GM23338 (cell line): ENCODE measurements at regions not wholly inside any gene's neighbourhood (a gene's known extent, or its start where the extent isn't known, plus 50 kb on each side); places are given as distances from the start of the nearest gene placed in this dataset.
A peak's percentile ranks its signal among the peaks of the same experiment; 100 is the strongest.

Experiments used
- ATAC-seq: fragments of 200-7000 bp; cut with Tn5 transposase; 3 replicates; pipeline ENCODE4 v1.9.1; 2020
- DNase-seq: peaks from one replicate; pipeline ENCODE4 v3.0.0-alpha.2; 2015; ENCODE audit warnings: low spot score
- H2AFZ ChIP-seq: fragments of 200-600 bp; sonication (generic); 2 replicates; pipeline ENCODE4 v1.8.0; 2016; ENCODE audit warnings: antibody characterized with exemption, mild to moderate bottlenecking, moderate library complexity
- H3F3A ChIP-seq: fragments of 200-600 bp; sonication (generic); replicated peaks from 2 replicates; pipeline ENCODE4 v1.8.0; 2017; ENCODE audit warnings: antibody characterized with exemption, mixed run types, low read depth
- H3K27ac ChIP-seq: fragments of 200-600 bp; sonication (generic); 2 replicates; pipeline ENCODE4 v1.6.1; 2016; ENCODE audit warnings: low read depth
- H3K27me3 ChIP-seq: fragments of 200-600 bp; sonication (generic); 2 replicates; pipeline ENCODE4 v1.8.0; 2016; ENCODE audit warnings: mild to moderate bottlenecking, mixed run types, moderate library complexity; ENCODE audit not compliant: insufficient read depth
- H3K36me3 ChIP-seq: fragments of 200-600 bp; sonication (generic); 2 replicates; pipeline ENCODE4 v1.8.0; 2016; ENCODE audit warnings: mild to moderate bottlenecking; ENCODE audit not compliant: insufficient read depth
- H3K4me1 ChIP-seq: fragments of 200-600 bp; sonication (generic); 2 replicates; pipeline ENCODE4 v1.8.0; 2016; ENCODE audit warnings: mild to moderate bottlenecking, moderate library complexity; ENCODE audit not compliant: insufficient read depth
- H3K4me2 ChIP-seq: fragments of 200-600 bp; sonication (generic); 2 replicates; pipeline ENCODE4 v1.7.1; 2017; ENCODE audit warnings: mixed run types
- H3K4me3 ChIP-seq: fragments of 200-600 bp; sonication (generic); 2 replicates; pipeline ENCODE4 v1.6.1; 2016; ENCODE audit warnings: mixed run types
- H3K79me2 ChIP-seq: fragments of 200-600 bp; sonication (generic); replicated peaks from 2 replicates; pipeline ENCODE4 v1.8.0; 2017; ENCODE audit warnings: mild to moderate bottlenecking; ENCODE audit not compliant: insufficient read depth
- H3K9me2 ChIP-seq: fragments of 200-600 bp; sonication (generic); 2 replicates; pipeline ENCODE4 v1.8.0; 2017; ENCODE audit not compliant: insufficient read depth
- H4K20me1 ChIP-seq: fragments of 200-600 bp; sonication (generic); replicated peaks from 2 replicates; pipeline ENCODE4 v1.8.0; 2017; ENCODE audit warnings: mild to moderate bottlenecking; ENCODE audit not compliant: insufficient read depth
- H3K27ac Mint-ChIP-seq: 2 replicates; pipeline ENCODE4 v1.8.0; 2020; ENCODE audit warnings: inconsistent platforms, mild to moderate bottlenecking, moderate library complexity, mixed read lengths
- H3K27me3 Mint-ChIP-seq: 3 replicates; pipeline ENCODE4 v1.8.0; 2022; ENCODE audit warnings: low read depth, mild to moderate bottlenecking, moderate library complexity, mixed read lengths, inconsistent platforms; ENCODE audit not compliant: insufficient read depth, poor library complexity
- H3K36me3 Mint-ChIP-seq: 3 replicates; pipeline ENCODE4 v1.8.0; 2021; ENCODE audit warnings: low read depth, mild to moderate bottlenecking, inconsistent platforms, moderate library complexity, mixed read lengths
- H3K4me1 Mint-ChIP-seq: 3 replicates; pipeline ENCODE4 v1.8.0; 2020; ENCODE audit warnings: mild to moderate bottlenecking, inconsistent platforms, mixed read lengths
- H3K4me3 Mint-ChIP-seq: 3 replicates; pipeline ENCODE4 v1.8.0; 2021; ENCODE audit warnings: moderate library complexity, mild to moderate bottlenecking, inconsistent platforms, mixed read lengths
- H3K9me3 Mint-ChIP-seq: 3 replicates; pipeline ENCODE4 v1.8.0; 2020; ENCODE audit warnings: moderate library complexity, mild to moderate bottlenecking, inconsistent platforms, mixed read lengths
- CREB1 ChIP-seq: fragments of 250-450 bp; sonication (Bioruptor Pico); IDR thresholded peaks from 2 replicates; pipeline ENCODE4 v1.5.0; 2020; ENCODE audit warnings: low read depth, mild to moderate bottlenecking, moderate library complexity
- ETS1 ChIP-seq: IDR thresholded peaks from 2 replicates; pipeline ENCODE4 v1.6.1; 2016; ENCODE audit warnings: antibody characterized with exemption
- EZH2 ChIP-seq: fragments of 200-600 bp; sonication (generic); IDR thresholded peaks from one replicate; pipeline ENCODE4 v1.8.0; 2017; ENCODE audit warnings: antibody characterized with exemption, mild to moderate bottlenecking, low read depth; ENCODE audit not compliant: unreplicated experiment
- JUNB ChIP-seq: IDR thresholded peaks from one replicate; pipeline ENCODE4 v1.6.1; 2016; ENCODE audit warnings: antibody characterized with exemption; ENCODE audit not compliant: unreplicated experiment
- POLR2AphosphoS5 ChIP-seq: IDR thresholded peaks from 2 replicates; pipeline ENCODE4 v1.6.1; 2016; ENCODE audit warnings: antibody characterized with exemption, low read depth
- REST ChIP-seq: IDR thresholded peaks from one replicate; pipeline ENCODE4 v1.6.1; 2018; ENCODE audit warnings: antibody characterized with exemption; ENCODE audit not compliant: unreplicated experiment
- STAT1 ChIP-seq: IDR thresholded peaks from one replicate; pipeline ENCODE4 v1.6.1; 2016; ENCODE audit warnings: antibody characterized with exemption; ENCODE audit not compliant: unreplicated experiment
- ZNF114 ChIP-seq: fragments of 250-450 bp; sonication (Bioruptor Pico); IDR thresholded peaks from 2 replicates; pipeline ENCODE4 v1.5.0; 2020; ENCODE audit warnings: mild to moderate bottlenecking, moderate library complexity

- Mint-ChIP-seq H3K27me3 (peaks cover 5% of the 10 kb centered on the region), H3K27ac (no peak overlapping the region), H3K36me3 (no peaks in the 10 kb centered on the region), H3K4me1 (peaks cover 14% of the 10 kb centered on the region), H3K9me3 (no peaks in the 10 kb centered on the region), H3K4me3 (no peak overlapping the region)
- Histone ChIP-seq H3K4me1 (0 out of 2 replicates have a peak, but pooled peaks cover 7% of the 10 kb centered on the region), H3K79me2 (no peaks in the 10 kb centered on the region), H2AFZ (peak overlapping the region; percentile 65; the same call in 1 of the 2 replicates), H3K36me3 (no peaks in the 10 kb centered on the region), H3K27me3 (no peaks in the 10 kb centered on the region), H3K4me2 (no peak overlapping the region), H3K27ac (no peak overlapping the region), H3K4me3 (no peak overlapping the region), H3K9me2 (no peaks in the 10 kb centered on the region), H4K20me1 (no peaks in the 10 kb centered on the region), H3F3A (no peaks in the 10 kb centered on the region)
- ATAC-seq (no peak), DNase-seq (no peak)
- TF ChIP-seq JUNB: no peak
- no peak for TF ChIP-seq REST
- TF ChIP-seq ZNF114 (CRISPR knock-in tag): no peak
- TF ChIP-seq STAT1: no peak
- no peak for TF ChIP-seq CREB1 (CRISPR knock-in tag)
- no peak for TF ChIP-seq POLR2AphosphoS5
- TF ChIP-seq ETS1: no peak
- no peak for TF ChIP-seq EZH2
Measured at GRCh38 chr15:59924096-59924495, 80.0 kb upstream of the FOXB1 start.

- H3K27me3 Mint-ChIP-seq: peaks cover 5% of the 10 kb centered on the region
- no peaks in the 10 kb centered on the region for H3F3A ChIP-seq
- no peaks in the 10 kb centered on the region for H4K20me1 ChIP-seq
- peaks cover 9% of the 10 kb centered on the region for H3K4me1 ChIP-seq
- no peaks in the 10 kb centered on the region for H3K36me3 Mint-ChIP-seq
- H3K27ac ChIP-seq: no peak overlapping the region
- no peak overlapping the region for H3K4me3 ChIP-seq
- H3K36me3 ChIP-seq: no peaks in the 10 kb centered on the region
- no peak overlapping the region for H3K4me3 Mint-ChIP-seq
- H3K27me3 ChIP-seq: no peaks in the 10 kb centered on the region
- no peaks in the 10 kb centered on the region for H3K9me3 Mint-ChIP-seq
- H3K4me1 Mint-ChIP-seq: peaks cover 16% of the 10 kb centered on the region
- DNase-seq (no peak), ATAC-seq (no peak)
- no peaks in the 10 kb centered on the region for H3K9me2 ChIP-seq
- no peaks in the 10 kb centered on the region for H3K79me2 ChIP-seq
- no peak overlapping the region for H3K4me2 ChIP-seq
- H2AFZ ChIP-seq: no peak overlapping the region
- H3K27ac Mint-ChIP-seq: no peak overlapping the region
- TF ChIP-seq CREB1 (CRISPR knock-in tag) (no peak), POLR2AphosphoS5 (no peak), REST (no peak)
Measured at GRCh38 chr15:59923508-59923907, 80.6 kb upstream of the FOXB1 start.
